Astrocyte of the cerebellum (primary cell): ENCODE measurements at regions not wholly inside any gene's neighbourhood (a gene's known extent, or its start where the extent isn't known, plus 50 kb on each side); places are given as distances from the start of the nearest gene placed in this dataset.

Experiments
- DNase-seq: peaks from one replicate; pipeline ENCODE4 v3.0.0-alpha.2; 2011; ENCODE audit warnings: low read depth
- H3K4me3 ChIP-seq: 2 replicates; pipeline ENCODE4 v1.5.1; 2011; ENCODE audit warnings: mild to moderate bottlenecking, low read depth, low read length, moderate library complexity
- in situ Hi-C: cut with HindIII; loops from 2 replicates; pipeline ENCODE4 v1.10.0; 2017; ENCODE audit warnings: low sequenced_read_pairs
- TF ChIP-seq, protein P1 (sequence below): IDR thresholded peaks from 2 replicates; pipeline ENCODE4 v1.5.1; 2012; ENCODE audit warnings: low read length, low read depth, moderate library complexity, mild to moderate bottlenecking; ENCODE audit errors: missing control alignments

GRCh38 chr6:66054967-66055366 lies 347.9 kb upstream of the EYS start:
- in situ Hi-C loops = no loop called here
- no peak overlapping the region for H3K4me3 ChIP-seq
- TF ChIP-seq, protein P1, sequence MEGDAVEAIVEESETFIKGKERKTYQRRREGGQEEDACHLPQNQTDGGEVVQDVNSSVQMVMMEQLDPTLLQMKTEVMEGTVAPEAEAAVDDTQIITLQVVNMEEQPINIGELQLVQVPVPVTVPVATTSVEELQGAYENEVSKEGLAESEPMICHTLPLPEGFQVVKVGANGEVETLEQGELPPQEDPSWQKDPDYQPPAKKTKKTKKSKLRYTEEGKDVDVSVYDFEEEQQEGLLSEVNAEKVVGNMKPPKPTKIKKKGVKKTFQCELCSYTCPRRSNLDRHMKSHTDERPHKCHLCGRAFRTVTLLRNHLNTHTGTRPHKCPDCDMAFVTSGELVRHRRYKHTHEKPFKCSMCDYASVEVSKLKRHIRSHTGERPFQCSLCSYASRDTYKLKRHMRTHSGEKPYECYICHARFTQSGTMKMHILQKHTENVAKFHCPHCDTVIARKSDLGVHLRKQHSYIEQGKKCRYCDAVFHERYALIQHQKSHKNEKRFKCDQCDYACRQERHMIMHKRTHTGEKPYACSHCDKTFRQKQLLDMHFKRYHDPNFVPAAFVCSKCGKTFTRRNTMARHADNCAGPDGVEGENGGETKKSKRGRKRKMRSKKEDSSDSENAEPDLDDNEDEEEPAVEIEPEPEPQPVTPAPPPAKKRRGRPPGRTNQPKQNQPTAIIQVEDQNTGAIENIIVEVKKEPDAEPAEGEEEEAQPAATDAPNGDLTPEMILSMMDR = no peak
- DNase-seq = no peak

DNA sequence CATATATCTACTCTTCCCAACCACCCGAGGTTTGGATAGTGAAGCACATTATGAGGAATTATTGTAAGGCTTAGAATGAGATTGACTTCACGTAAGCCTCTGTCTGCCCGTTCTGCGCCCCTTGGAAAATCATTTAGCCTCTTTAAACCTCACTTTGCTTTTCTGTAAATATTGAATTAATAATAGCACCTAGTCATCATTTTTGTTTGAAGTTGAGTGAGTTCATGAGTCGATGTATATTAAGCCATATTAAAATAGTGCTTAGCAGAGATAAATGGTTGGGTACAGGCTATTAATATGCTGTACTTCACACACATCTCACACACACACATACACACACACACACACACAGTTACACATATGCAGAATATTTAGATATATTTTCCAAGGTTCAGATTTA lies 344.8 kb upstream of the EYS start:
- TF ChIP-seq, protein P1 = no peak
- no peak overlapping the region for H3K4me3 ChIP-seq
- no peak for DNase-seq
- in situ Hi-C loops = no loop called here

- in situ Hi-C loops = no loop called here
These were observed 341.9 kb upstream of the EYS start for GRCh38 chr6:66048684-66049474.

DNA sequence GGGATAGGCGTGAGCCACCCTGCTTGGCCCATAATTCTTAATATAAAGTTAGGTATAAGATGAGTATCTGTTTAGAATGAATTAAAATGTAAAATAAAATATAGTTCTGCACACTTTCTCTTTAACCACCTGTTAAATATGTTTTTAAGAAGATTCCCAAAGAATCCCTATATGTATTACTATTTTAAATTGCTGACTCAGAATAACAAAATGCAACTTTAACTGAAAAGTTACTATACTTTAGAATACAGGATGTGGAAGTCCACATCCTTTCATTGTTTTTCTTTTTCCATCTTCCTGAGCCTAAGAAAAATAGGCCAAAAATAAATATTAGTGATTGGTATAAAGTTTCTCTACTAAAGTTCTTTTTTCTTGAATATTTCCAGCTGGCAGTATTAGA lies 325.6 kb upstream of the EYS start:
- no peak for DNase-seq
- TF ChIP-seq, protein P1 = no peak
- H3K4me3 ChIP-seq = no peak overlapping the region
- in situ Hi-C loops = no loop called here

More at GRCh38 chr6:66048684-66049474, 341.9 kb upstream of the EYS start:
- TF ChIP-seq, protein P1 = no peak
- no peak for DNase-seq
- no peak overlapping the region for H3K4me3 ChIP-seq

DNA sequence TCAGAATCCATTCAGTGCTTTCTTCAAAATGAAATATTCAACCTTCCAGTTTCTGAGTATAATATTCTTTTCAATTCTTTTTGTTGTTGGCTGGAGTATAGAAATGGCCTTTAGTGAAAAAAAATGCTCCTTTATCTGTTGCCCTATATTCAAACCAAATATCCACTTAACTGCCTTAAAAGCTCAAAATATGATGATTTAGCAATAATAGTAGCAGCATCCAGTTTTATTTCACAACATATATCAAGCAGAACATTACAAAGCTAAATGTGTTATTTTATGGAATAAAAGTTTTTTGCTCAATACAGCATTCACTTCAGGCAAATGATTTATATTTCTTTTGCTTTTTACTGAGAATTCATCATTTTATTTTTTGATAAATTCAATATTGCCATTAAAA lies 322.4 kb upstream of the EYS start:
- TF ChIP-seq, protein P1 = no peak
- H3K4me3 ChIP-seq = no peak overlapping the region
- DNase-seq = no peak
- in situ Hi-C loops = no loop called here

GRCh38 chr6:65999288-65999791 lies 292.3 kb upstream of the EYS start:
- TF ChIP-seq, protein P1 = no peak
- in situ Hi-C loops = no loop called here
- no peak overlapping the region for H3K4me3 ChIP-seq
- no peak for DNase-seq
